Keratinocyte (primary cell): ENCODE measurements at regions not wholly inside any gene's neighbourhood (a gene's known extent, or its start where the extent isn't known, plus 50 kb on each side); places are given as distances from the start of the nearest gene placed in this dataset.

ENCODE experiments used
- DNase-seq: peaks from one replicate; pipeline ENCODE4 v3.0.0-alpha.2; 2011; ENCODE audit warnings: low read depth, missing footprints, low spot score
- FAIRE-seq: peaks from 2 replicates; lab custom pipeline; 2011; peaks lifted over from hg19 to GRCh38; lab: Jason Lieb, UNC
- H2AFZ ChIP-seq: 2 replicates; pipeline ENCODE4 v1.6.0; 2012; ENCODE audit warnings: low read length, control low read depth, inconsistent platforms; ENCODE audit not compliant: control insufficient read depth
- H3K27ac ChIP-seq: 2 replicates; pipeline ENCODE4 v1.5.1; 2011; ENCODE audit warnings: low read length; ENCODE audit not compliant: control insufficient read depth, insufficient read depth
- H3K27me3 ChIP-seq: 3 replicates; pipeline ENCODE4 v1.6.0; 2011; ENCODE audit warnings: low read length; ENCODE audit not compliant: control insufficient read depth, insufficient read depth; ENCODE audit errors: extremely low read depth
- H3K36me3 ChIP-seq, 2 experiments: 2 replicates in 1 of 2; 3 replicates in 1 of 2; pipeline ENCODE4 v1.5.1; 2011; ENCODE audit warnings: low read length in 2 of 2, mild to moderate bottlenecking in 1 of 2; ENCODE audit not compliant: control insufficient read depth in 2 of 2, insufficient read depth in 2 of 2; ENCODE audit errors: extremely low read depth in 1 of 2
- H3K4me1 ChIP-seq: 3 replicates; pipeline ENCODE4 v1.5.1; 2011; ENCODE audit warnings: low read length; ENCODE audit not compliant: control insufficient read depth, insufficient read depth; ENCODE audit errors: extremely low read depth
- H3K4me2 ChIP-seq: 3 replicates; pipeline ENCODE4 v1.6.0; 2011; ENCODE audit warnings: low read depth, low read length; ENCODE audit not compliant: control insufficient read depth, insufficient read depth; ENCODE audit errors: extremely low read depth
- H3K4me3 ChIP-seq, 3 experiments: fragments of 200-600 bp in 1 of 3; sonication (generic) in 1 of 3; 2 replicates in 2 of 3; 3 replicates in 1 of 3; pipeline ENCODE4 v1.5.1; 2011 to 2016; ENCODE audit warnings: low read length in 3 of 3, mild to moderate bottlenecking in 3 of 3, control low read depth in 2 of 3, inconsistent platforms in 1 of 3, low read depth in 1 of 3, mixed read lengths in 1 of 3, mixed run types in 1 of 3, moderate library complexity in 1 of 3; ENCODE audit not compliant: control insufficient read depth in 2 of 3, insufficient read depth in 2 of 3; ENCODE audit errors: extremely low read depth in 1 of 3
- H3K79me2 ChIP-seq: 2 replicates; pipeline ENCODE4 v1.6.0; 2012; ENCODE audit warnings: low read length; ENCODE audit not compliant: control insufficient read depth, insufficient read depth
- H3K9ac ChIP-seq: 3 replicates; pipeline ENCODE4 v1.6.0; 2011; ENCODE audit warnings: low read length; ENCODE audit not compliant: control insufficient read depth, insufficient read depth; ENCODE audit errors: extremely low read depth
- H3K9me1 ChIP-seq: 3 replicates; pipeline ENCODE4 v1.6.0; 2011; ENCODE audit warnings: low read length; ENCODE audit not compliant: control insufficient read depth, insufficient read depth; ENCODE audit errors: extremely low read depth
- H3K9me3 ChIP-seq: 2 replicates; pipeline ENCODE4 v1.5.1; 2012; ENCODE audit warnings: low read depth, low read length; ENCODE audit not compliant: control insufficient read depth
- H4K20me1 ChIP-seq: 3 replicates; pipeline ENCODE4 v1.6.0; 2011; ENCODE audit warnings: low read length; ENCODE audit not compliant: control insufficient read depth, insufficient read depth; ENCODE audit errors: extremely low read depth
- EZH2 ChIP-seq: IDR thresholded peaks from one replicate; pipeline ENCODE4 v1.6.1; 2012; ENCODE audit warnings: inconsistent platforms, mild to moderate bottlenecking, low read length, moderate library complexity
- dilution Hi-C: fragments of 300-500 bp; cut with MboI; formaldehyde crosslinking; loops from one replicate; pipeline ENCODE4 v1.7.0; 2020; ENCODE audit warnings: low sequenced_read_pairs; ENCODE audit not compliant: extremely low pct_ligation_motif_present
- TF ChIP-seq, protein P1 (sequence below), 3 experiments: IDR thresholded peaks in 1 of 3; conservative IDR thresholded peaks in 1 of 3; optimal IDR thresholded peaks in 1 of 3; 2 replicates in 2 of 3; 3 replicates in 1 of 3; pipeline versions ENCODE3 to v1.5.1; 2011; ENCODE audit warnings: low read length in 3 of 3, mild to moderate bottlenecking in 3 of 3, moderate library complexity in 2 of 3, control low read depth in 1 of 3, inconsistent platforms in 1 of 3; ENCODE audit not compliant: insufficient read depth in 2 of 3; ENCODE audit errors: extremely low read depth in 1 of 3

DNA sequence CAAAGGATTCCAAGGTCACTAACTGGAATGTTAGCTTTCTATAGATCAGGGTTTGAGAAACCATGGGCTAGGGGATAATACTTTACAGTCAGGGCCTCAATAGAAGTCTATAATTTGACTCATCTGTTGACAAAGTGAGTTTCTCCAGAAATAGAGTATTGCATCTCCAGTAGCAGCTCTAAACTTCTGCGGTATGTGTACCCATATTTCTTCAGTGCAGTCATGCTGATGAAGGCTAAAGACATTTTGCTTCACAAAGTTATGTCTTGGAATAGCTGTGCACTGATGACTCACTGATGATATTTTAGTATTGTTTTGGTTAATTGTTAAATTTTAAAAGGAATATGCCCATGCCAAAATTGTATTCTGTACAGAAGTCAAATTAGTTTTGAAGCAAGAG lies 464.9 kb upstream of the AMOT start:
- no peak overlapping the region for H3K4me2 ChIP-seq
- TF ChIP-seq EZH2: no peak
- TF ChIP-seq, protein P1, sequence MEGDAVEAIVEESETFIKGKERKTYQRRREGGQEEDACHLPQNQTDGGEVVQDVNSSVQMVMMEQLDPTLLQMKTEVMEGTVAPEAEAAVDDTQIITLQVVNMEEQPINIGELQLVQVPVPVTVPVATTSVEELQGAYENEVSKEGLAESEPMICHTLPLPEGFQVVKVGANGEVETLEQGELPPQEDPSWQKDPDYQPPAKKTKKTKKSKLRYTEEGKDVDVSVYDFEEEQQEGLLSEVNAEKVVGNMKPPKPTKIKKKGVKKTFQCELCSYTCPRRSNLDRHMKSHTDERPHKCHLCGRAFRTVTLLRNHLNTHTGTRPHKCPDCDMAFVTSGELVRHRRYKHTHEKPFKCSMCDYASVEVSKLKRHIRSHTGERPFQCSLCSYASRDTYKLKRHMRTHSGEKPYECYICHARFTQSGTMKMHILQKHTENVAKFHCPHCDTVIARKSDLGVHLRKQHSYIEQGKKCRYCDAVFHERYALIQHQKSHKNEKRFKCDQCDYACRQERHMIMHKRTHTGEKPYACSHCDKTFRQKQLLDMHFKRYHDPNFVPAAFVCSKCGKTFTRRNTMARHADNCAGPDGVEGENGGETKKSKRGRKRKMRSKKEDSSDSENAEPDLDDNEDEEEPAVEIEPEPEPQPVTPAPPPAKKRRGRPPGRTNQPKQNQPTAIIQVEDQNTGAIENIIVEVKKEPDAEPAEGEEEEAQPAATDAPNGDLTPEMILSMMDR (optimal IDR thresholded peaks at IDR 0.05 in 1 of 3, IDR thresholded peaks at IDR 0.05 in 1 of 3, conservative IDR thresholded peaks at IDR 0.05 in 1 of 3; ENCODE audit: extremely low read depth in 1 of 3, insufficient read depth in 2 of 3, low read length in 3 of 3): no peak
- dilution Hi-C loops: no loop called here
- no peak overlapping the region for H3K27ac ChIP-seq
- H3K9me1 ChIP-seq: no peaks in the 10 kb centered on the region
- H3K9ac ChIP-seq: no peak overlapping the region
- H3K79me2 ChIP-seq: no peaks in the 10 kb centered on the region
- no peaks in the 10 kb centered on the region for H3K27me3 ChIP-seq
- no peaks in the 10 kb centered on the region for H3K36me3 ChIP-seq
- no peak for DNase-seq
- H4K20me1 ChIP-seq: no peaks in the 10 kb centered on the region
- H3K9me3 ChIP-seq: no peaks in the 10 kb centered on the region
- FAIRE-seq: no peak
- H3K4me3 ChIP-seq: no peak overlapping the region
- no peak overlapping the region for H2AFZ ChIP-seq
- H3K4me1 ChIP-seq: no peaks in the 10 kb centered on the region

DNA sequence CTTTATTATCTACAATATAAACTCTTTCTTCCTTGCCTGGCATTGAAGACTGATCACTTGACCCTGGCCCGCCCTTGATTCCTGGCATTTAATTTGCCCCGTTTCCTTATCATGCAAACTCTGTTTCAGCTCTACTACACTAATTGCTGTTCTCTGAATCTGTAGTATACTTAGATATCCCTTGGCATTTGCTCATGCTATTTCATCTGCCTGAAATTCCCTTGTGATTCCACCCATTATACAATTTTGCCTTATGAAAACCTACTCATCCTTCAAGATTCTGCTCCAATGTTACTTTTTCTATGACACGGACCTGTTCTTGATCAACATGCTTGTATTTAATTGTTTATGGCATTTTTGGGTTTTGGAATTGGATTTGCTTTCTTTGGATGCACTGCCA lies 459.9 kb upstream of the AMOT start:
- TF ChIP-seq, protein P1 (optimal IDR thresholded peaks at IDR 0.05 in 1 of 3, IDR thresholded peaks at IDR 0.05 in 1 of 3, conservative IDR thresholded peaks at IDR 0.05 in 1 of 3; ENCODE audit: extremely low read depth in 1 of 3, insufficient read depth in 2 of 3, low read length in 3 of 3): no peak
- TF ChIP-seq EZH2: no peak
- no peaks in the 10 kb centered on the region for H3K9me3 ChIP-seq
- H3K4me3 ChIP-seq: no peak overlapping the region
- no peaks in the 10 kb centered on the region for H3K36me3 ChIP-seq
- DNase-seq (no peak), FAIRE-seq (no peak)
- no peaks in the 10 kb centered on the region for H3K4me1 ChIP-seq
- no peak overlapping the region for H3K9ac ChIP-seq
- no peak overlapping the region for H2AFZ ChIP-seq
- H3K4me2 ChIP-seq: no peak overlapping the region
- H3K9me1 ChIP-seq: no peaks in the 10 kb centered on the region
- no peaks in the 10 kb centered on the region for H3K79me2 ChIP-seq
- H3K27me3 ChIP-seq: no peaks in the 10 kb centered on the region
- dilution Hi-C loops: no loop called here
- no peak overlapping the region for H3K27ac ChIP-seq
- H4K20me1 ChIP-seq: no peaks in the 10 kb centered on the region
